Caco-2 (cell line): ENCODE measurements at regions not wholly inside any gene's neighbourhood (a gene's known extent, or its start where the extent isn't known, plus 50 kb on each side); places are given as distances from the start of the nearest gene placed in this dataset.
"Not testable (repeated sequence)": the region's sequence is repeated elsewhere in the genome, so short reads cannot be mapped to it uniquely, and the experiment has no call there.

Source experiments
- BruUV-seq: library from RNA; stranded (reverse); fragments of 400-500 nt; replicated peaks from 2 replicates; lab custom pipeline; 2021; lab: Mats Ljungman, UMichigan
- CTCF ChIA-PET: fragments of 300-600 bp; sonication (Branson Sonifier 250); formaldehyde crosslinking; loops from one replicate; lab custom pipeline; 2022; ENCODE audit warnings: antibody characterized with exemption; lab: Charles Lee
- POLR2A ChIA-PET: fragments of 300-600 bp; sonication (Branson Sonifier 250); formaldehyde crosslinking; loops from one replicate; lab custom pipeline; 2022; ENCODE audit warnings: antibody characterized with exemption; lab: Charles Lee
- DNase-seq, 2 experiments: peaks; one replicate each; pipeline versions ENCODE4 v3.0.0 to v3.0.0-alpha.2; 2020 to 2022
- H3K27me3 ChIP-seq: replicated peaks from 2 replicates; pipeline ENCODE4 v1.6.0; 2011; ENCODE audit warnings: low read length; ENCODE audit not compliant: control insufficient read depth, insufficient read depth
- H3K36me3 ChIP-seq: 2 replicates; pipeline ENCODE4 v1.5.1; 2011; ENCODE audit warnings: low read length; ENCODE audit not compliant: control insufficient read depth, insufficient read depth
- H3K4me1 ChIP-seq: fragments of 250-450 bp; sonication (Bioruptor Pico); 2 replicates; pipeline ENCODE4 v1.5.1; 2020; ENCODE audit warnings: mild to moderate bottlenecking
- H3K4me3 ChIP-seq: 2 replicates; pipeline ENCODE4 v1.5.1; 2011; ENCODE audit warnings: low read depth, mild to moderate bottlenecking, control low read depth, low read length
- H3K9me3 ChIP-seq: fragments of 250-450 bp; sonication (Bioruptor Pico); 2 replicates; pipeline ENCODE4 v1.5.1; 2020; ENCODE audit warnings: mild to moderate bottlenecking, moderate library complexity
- H3K27ac Mint-ChIP-seq: one replicate; pipeline ENCODE4 v1.8.0; 2022; ENCODE audit warnings: mixed read lengths; ENCODE audit not compliant: unreplicated experiment
- H3K27me3 Mint-ChIP-seq: one replicate; pipeline ENCODE4 v1.8.0; 2022; ENCODE audit warnings: mixed read lengths; ENCODE audit not compliant: insufficient read depth, unreplicated experiment
- H3K36me3 Mint-ChIP-seq: one replicate; pipeline ENCODE4 v1.8.0; 2022; ENCODE audit warnings: mild to moderate bottlenecking, mixed read lengths; ENCODE audit not compliant: insufficient read depth, unreplicated experiment
- H3K4me1 Mint-ChIP-seq: one replicate; pipeline ENCODE4 v1.8.0; 2022; ENCODE audit warnings: low read depth, mixed read lengths; ENCODE audit not compliant: unreplicated experiment
- H3K4me3 Mint-ChIP-seq: one replicate; pipeline ENCODE4 v1.8.0; 2022; ENCODE audit warnings: mild to moderate bottlenecking, moderate library complexity, mixed read lengths; ENCODE audit not compliant: unreplicated experiment
- H3K9me3 Mint-ChIP-seq: one replicate; pipeline ENCODE4 v1.8.0; 2022; ENCODE audit warnings: mixed read lengths; ENCODE audit not compliant: unreplicated experiment
- CTCF ChIP-seq, 2 experiments: fragments of 200-600 bp in 1 of 2; IDR thresholded peaks; 1 replicate in 1 of 2; 2 replicates in 1 of 2; pipeline versions ENCODE4 v1.5.1 to v1.8.0; 2011 to 2022; ENCODE audit warnings: antibody characterized with exemption in 1 of 2, control low read depth in 1 of 2, inconsistent platforms in 1 of 2, low read depth in 1 of 2, low read length in 1 of 2, mild to moderate bottlenecking in 1 of 2, moderate library complexity in 1 of 2; ENCODE audit not compliant: insufficient read depth in 1 of 2, severe bottlenecking in 1 of 2, unreplicated experiment in 1 of 2
- intact Hi-C: fragments of 100-400 bp; cut with micrococcal nuclease; formaldehyde crosslinking; loops from one replicate; pipeline ENCODE4 v1.10.0; 2022; ENCODE audit not compliant: unreplicated experiment

- Histone ChIP-seq H3K4me3 (no peak overlapping the region), H3K27me3 (no peaks in the 10 kb centered on the region), H3K9me3 (no peaks in the 10 kb centered on the region), H3K36me3 (no peaks in the 10 kb centered on the region), H3K4me1 (no peaks in the 10 kb centered on the region)
- ChIA-PET POLR2A (no interaction called here), CTCF (no interaction called here)
- Mint-ChIP-seq H3K36me3 (no peaks in the 10 kb centered on the region), H3K27me3 (peaks cover 6% of the 10 kb centered on the region), H3K4me3 (no peak overlapping the region), H3K27ac (no peak overlapping the region), H3K4me1 (no peaks in the 10 kb centered on the region), H3K9me3 (no peaks in the 10 kb centered on the region)
- no peak for DNase-seq
- no TSS peak for BruUV-seq
- no peak for TF ChIP-seq CTCF (IDR thresholded peaks at IDR 0.05; ENCODE audit: insufficient read depth in 1 of 2, low read depth in 1 of 2, low read length in 1 of 2, severe bottlenecking in 1 of 2, unreplicated experiment in 1 of 2)
- intact Hi-C loops: no loop called here
Measured at GRCh38 chr1:58223522-58223921, 323.0 kb downstream of the OMA1 start.

- Mint-ChIP-seq H3K4me3 (no peak overlapping the region), H3K36me3 (no peaks in the 10 kb centered on the region), H3K27me3 (peaks cover 10% of the 10 kb centered on the region), H3K4me1 (no peaks in the 10 kb centered on the region), H3K27ac (no peak overlapping the region), H3K9me3 (no peaks in the 10 kb centered on the region)
- no TSS peak for BruUV-seq
- Histone ChIP-seq H3K36me3 (no peaks in the 10 kb centered on the region), H3K9me3 (no peaks in the 10 kb centered on the region), H3K4me3 (no peak overlapping the region), H3K4me1 (no peaks in the 10 kb centered on the region), H3K27me3 (no peaks in the 10 kb centered on the region)
- CTCF ChIA-PET: interaction anchor here (0.6 kb wide), 1 partner anchor 207 kb away, joined by 3 read pairs; no protein-coding TSS in a partner anchor
- no peak for TF ChIP-seq CTCF (IDR thresholded peaks at IDR 0.05; ENCODE audit: insufficient read depth in 1 of 2, low read depth in 1 of 2, low read length in 1 of 2, severe bottlenecking in 1 of 2, unreplicated experiment in 1 of 2)
- intact Hi-C loops: no loop called here
- DNase-seq: no peak
- POLR2A ChIA-PET: no interaction called here
Measured at GRCh38 chr1:58220836-58221472, 325.6 kb downstream of the OMA1 start.

- intact Hi-C loops, H3K36me3 ChIP-seq, H3K4me1 ChIP-seq, H3K4me3 Mint-ChIP-seq, H3K36me3 Mint-ChIP-seq, H3K9me3 ChIP-seq, H3K27me3 ChIP-seq, DNase-seq, H3K27ac Mint-ChIP-seq, H3K4me1 Mint-ChIP-seq, CTCF ChIA-PET, POLR2A ChIA-PET, H3K4me3 ChIP-seq, BruUV-seq, H3K9me3 Mint-ChIP-seq: not testable (repeated sequence)
- peaks cover 13% of the 10 kb centered on the region for H3K27me3 Mint-ChIP-seq
Measured at GRCh38 chr1:58216169-58216568, 330.4 kb downstream of the OMA1 start.
